ENCODE measurements at regions not wholly inside any gene's neighbourhood (a gene's known extent, or its start where the extent isn't known, plus 50 kb on each side); places are given as distances from the start of the nearest gene placed in this dataset.

DNA sequence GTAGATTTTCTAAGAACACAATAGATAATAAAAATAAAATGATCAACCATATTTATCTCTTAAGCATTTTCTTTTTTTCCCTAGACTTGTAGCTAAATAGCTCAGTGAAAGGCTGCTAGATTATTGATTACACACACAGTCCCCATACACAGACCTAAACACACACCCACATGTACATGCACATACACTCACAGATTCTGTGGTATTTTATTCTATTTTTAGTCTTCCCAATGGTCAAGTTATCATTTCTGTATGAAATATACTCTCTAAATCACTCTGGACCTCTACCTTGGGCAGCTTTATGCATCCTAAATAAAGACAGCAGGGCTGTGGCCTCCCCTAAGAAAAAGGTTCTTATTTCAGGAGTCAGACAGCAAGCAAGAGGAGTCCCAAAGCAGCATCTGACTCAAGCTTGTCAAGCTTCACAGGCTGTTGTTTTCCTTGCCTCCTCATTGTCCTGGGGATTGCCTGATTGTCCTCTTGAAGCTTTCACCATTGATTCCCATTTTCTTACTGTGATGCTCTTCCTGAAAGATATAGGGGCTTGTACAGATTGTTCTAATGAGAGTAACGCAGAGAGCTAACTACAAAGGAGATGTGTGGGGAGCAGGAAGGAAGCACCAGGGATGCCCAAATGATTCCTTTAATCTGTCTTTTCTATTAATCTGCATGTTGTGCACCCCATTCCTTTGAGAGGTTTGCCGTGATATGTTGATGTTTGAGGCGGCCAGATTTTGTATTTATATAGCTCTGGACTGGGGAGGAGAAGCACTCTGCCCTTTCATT is 986.5 kb downstream of the PCDH17 start:
- peaks cover 1% of the 10 kb centered on the region for H3K36me3 Mint-ChIP-seq (ENCODE audit: low read depth)
- peaks cover 34% of the 10 kb centered on the region for H3K4me1 Mint-ChIP-seq
- peak overlapping the region; percentile 1 for H3K4me3 Mint-ChIP-seq
- H3K9me3 Mint-ChIP-seq: peaks cover 7% of the 10 kb centered on the region
- peak overlapping the region; percentile 90 for H3K27ac Mint-ChIP-seq (ENCODE audit: unreplicated experiment)
- no peak for DNase-seq (ENCODE audit: low read depth, low spot score)
- no peaks in the 10 kb centered on the region for H3K27me3 Mint-ChIP-seq (ENCODE audit: low read depth)
- TF ChIP-seq, protein P1, sequence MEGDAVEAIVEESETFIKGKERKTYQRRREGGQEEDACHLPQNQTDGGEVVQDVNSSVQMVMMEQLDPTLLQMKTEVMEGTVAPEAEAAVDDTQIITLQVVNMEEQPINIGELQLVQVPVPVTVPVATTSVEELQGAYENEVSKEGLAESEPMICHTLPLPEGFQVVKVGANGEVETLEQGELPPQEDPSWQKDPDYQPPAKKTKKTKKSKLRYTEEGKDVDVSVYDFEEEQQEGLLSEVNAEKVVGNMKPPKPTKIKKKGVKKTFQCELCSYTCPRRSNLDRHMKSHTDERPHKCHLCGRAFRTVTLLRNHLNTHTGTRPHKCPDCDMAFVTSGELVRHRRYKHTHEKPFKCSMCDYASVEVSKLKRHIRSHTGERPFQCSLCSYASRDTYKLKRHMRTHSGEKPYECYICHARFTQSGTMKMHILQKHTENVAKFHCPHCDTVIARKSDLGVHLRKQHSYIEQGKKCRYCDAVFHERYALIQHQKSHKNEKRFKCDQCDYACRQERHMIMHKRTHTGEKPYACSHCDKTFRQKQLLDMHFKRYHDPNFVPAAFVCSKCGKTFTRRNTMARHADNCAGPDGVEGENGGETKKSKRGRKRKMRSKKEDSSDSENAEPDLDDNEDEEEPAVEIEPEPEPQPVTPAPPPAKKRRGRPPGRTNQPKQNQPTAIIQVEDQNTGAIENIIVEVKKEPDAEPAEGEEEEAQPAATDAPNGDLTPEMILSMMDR (conservative IDR thresholded peaks at IDR 0.05): no peak

DNA sequence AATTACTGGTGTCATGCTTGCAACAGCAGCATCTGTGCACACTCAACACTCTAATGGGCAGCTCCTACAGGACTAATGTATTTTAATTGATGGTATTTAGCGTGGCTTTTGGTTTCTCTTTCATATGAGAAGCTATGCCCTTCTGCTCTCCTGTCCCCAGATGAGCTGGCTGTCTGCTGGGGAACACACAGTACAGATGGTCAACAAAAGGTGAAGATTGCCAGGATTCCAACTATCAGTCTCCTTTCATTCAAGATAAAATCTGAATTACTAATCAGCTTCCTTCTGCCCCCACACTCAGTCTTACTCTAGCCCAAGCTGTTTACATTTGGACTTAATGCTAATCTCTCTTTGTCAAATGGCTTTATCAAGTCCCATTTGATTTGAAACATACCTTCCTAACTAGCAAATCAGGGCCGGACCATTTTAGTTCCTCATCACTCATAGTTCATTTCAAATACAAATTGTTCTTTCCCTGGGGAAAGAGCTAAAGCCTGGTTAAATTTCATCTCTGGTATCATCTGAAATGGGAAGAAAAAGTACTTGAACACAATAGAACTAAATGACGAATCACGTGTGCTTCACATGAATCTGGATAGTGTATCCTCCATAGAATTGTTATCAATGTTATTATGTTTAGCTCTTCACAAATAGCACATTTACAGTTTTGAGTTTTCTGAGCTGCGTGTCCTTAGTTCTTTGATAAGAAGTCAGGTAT is 988.0 kb downstream of the PCDH17 start:
- H3K4me3 Mint-ChIP-seq: peak overlapping the region; percentile 23

DNA sequence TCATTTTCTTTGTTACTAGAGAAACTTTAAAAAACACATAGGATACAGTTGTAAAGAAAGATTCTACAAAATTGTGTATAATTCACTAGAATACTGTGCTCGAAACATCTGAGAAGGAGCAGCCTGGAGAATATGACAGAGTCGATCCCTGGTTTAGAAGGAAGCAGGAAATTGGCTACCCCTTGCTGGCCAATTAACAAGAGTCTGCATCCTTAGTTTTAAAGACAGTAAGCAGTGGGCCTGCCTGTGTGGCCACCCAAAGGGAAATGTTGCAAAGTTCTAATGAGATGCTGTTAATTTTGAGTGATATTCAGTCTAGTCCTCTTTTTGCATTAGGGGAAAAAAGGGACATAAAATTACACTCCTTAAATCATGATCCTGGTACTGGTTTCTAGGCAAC is 988.6 kb downstream of the PCDH17 start:
- Mint-ChIP-seq H3K36me3 (ENCODE audit: low read depth) (peaks cover 4% of the 10 kb centered on the region), H3K9me3 (no peaks in the 10 kb centered on the region), H3K4me1 (peaks cover 34% of the 10 kb centered on the region), H3K27me3 (ENCODE audit: low read depth) (no peaks in the 10 kb centered on the region), H3K4me3 (no peak overlapping the region), H3K27ac (ENCODE audit: unreplicated experiment) (peak overlapping the region; percentile 64)
- TF ChIP-seq, protein P1 (conservative IDR thresholded peaks at IDR 0.05): no peak
- no peak for DNase-seq (ENCODE audit: low read depth, low spot score)

More for the DNA sequence above, 988.0 kb downstream of the PCDH17 start:
- Mint-ChIP-seq H3K4me1 (peaks cover 34% of the 10 kb centered on the region), H3K9me3 (peaks cover 2% of the 10 kb centered on the region), H3K27me3 (ENCODE audit: low read depth) (no peaks in the 10 kb centered on the region), H3K36me3 (ENCODE audit: low read depth) (peaks cover 4% of the 10 kb centered on the region), H3K27ac (ENCODE audit: unreplicated experiment) (peak overlapping the region; percentile 0)
- DNase-seq (ENCODE audit: low read depth, low spot score): no peak
- TF ChIP-seq, protein P1 (conservative IDR thresholded peaks at IDR 0.05): no peak

DNA sequence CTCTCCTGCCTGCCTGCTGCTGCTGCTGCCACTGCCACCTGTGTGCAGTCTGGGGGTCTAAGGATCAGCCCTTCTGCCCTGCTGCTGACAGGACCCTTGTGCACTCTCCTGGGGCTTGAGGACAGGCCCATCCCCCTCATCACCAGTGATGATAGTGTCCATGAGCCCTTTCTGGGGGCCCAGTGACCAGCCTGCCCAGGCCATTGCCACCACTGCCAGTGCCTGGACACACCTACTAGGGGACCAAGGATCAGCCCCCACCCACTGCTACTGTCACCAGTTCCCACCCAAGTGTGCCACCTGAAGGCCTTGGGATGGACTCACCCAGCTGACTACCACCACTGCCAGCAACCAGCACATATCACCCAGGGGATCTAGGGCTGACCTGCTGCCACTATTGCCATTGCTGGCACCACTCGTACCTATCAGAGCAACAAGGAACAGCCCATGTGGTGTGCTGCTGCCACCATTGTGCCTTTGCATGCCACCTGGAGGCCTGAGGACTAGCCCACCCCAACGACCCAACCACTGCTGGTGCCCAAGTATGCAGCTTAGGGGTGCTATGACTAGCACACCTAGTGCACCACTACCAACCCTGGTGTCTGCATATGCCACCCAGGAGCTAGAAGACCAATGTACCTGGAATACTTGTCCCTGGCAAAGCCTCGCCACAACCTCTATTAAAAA is 994.3 kb downstream of the PCDH17 start:
- Mint-ChIP-seq H3K4me3 (no peak overlapping the region), H3K4me1 (peaks cover 4% of the 10 kb centered on the region), H3K9me3 (peaks cover 9% of the 10 kb centered on the region), H3K36me3 (ENCODE audit: low read depth) (peaks cover 6% of the 10 kb centered on the region), H3K27ac (ENCODE audit: unreplicated experiment) (no peak overlapping the region), H3K27me3 (ENCODE audit: low read depth) (no peaks in the 10 kb centered on the region)
- TF ChIP-seq, protein P1 (conservative IDR thresholded peaks at IDR 0.05): no peak
- DNase-seq (ENCODE audit: low read depth, low spot score): no peak

DNA sequence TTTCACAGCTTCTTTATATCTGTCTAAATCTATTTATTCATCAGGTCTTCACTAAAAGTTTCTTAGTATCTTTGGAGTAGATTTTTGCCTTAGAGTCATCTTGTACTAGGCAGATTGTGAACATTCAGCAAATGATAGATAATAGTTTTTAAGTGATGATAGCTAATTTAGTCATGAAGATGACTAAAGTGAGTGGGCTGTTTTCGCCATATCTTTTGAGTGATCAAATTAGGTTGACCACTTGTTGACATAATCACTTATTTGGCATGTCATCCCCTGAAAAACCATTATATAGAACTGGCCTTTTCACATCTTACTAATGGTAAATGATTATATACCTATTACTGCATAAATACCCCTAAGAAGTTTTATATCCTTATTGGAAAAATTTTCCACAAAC is 999.2 kb downstream of the PCDH17 start:
- DNase-seq (ENCODE audit: low read depth, low spot score): no peak
- Mint-ChIP-seq H3K4me3 (no peak overlapping the region), H3K9me3 (peaks cover 9% of the 10 kb centered on the region), H3K27me3 (ENCODE audit: low read depth) (no peaks in the 10 kb centered on the region), H3K4me1 (no peaks in the 10 kb centered on the region), H3K27ac (ENCODE audit: unreplicated experiment) (no peak overlapping the region), H3K36me3 (ENCODE audit: low read depth) (peaks cover 2% of the 10 kb centered on the region)
- TF ChIP-seq, protein P1 (conservative IDR thresholded peaks at IDR 0.05): no peak
